Activated T-cell treated with anti-CD3 and anti-CD28 coated beads, Interleukin-2, amount 50 U/mL, for 72 hours (primary cell): ENCODE measurements at regions not wholly inside any gene's neighbourhood (a gene's known extent, or its start where the extent isn't known, plus 50 kb on each side); places are given as distances from the start of the nearest gene placed in this dataset.
"Not testable (repeated sequence)": the region's sequence is repeated elsewhere in the genome, so short reads cannot be mapped to it uniquely, and the experiment has no call there.

Source experiments
- ATAC-seq, 2 donors: fragments of 150-1000 bp; cut with Tn5 transposase; replicated peaks in 1 of 2; 2 replicates each; pipeline ENCODE4 v1.10.0; 2021; ENCODE audit warnings: moderate library complexity in 2 of 2, mild to moderate bottlenecking in 1 of 2
- DNase-seq, 2 donors: peaks; one replicate each; pipeline ENCODE4 v3.0.0; 2021 to 2022; ENCODE audit warnings: mixed read lengths in 1 of 2
- H3K27ac Mint-ChIP-seq: one replicate; pipeline ENCODE4 v1.8.0; 2022; ENCODE audit warnings: mild to moderate bottlenecking, moderate library complexity, mixed read lengths
- H3K27me3 Mint-ChIP-seq: one replicate; pipeline ENCODE4 v1.8.0; 2022; ENCODE audit warnings: low read depth, mixed read lengths
- H3K36me3 Mint-ChIP-seq, 2 donors: one replicate each; pipeline ENCODE4 v1.8.0; 2022; ENCODE audit warnings: mixed read lengths in 2 of 2, mild to moderate bottlenecking in 1 of 2; ENCODE audit not compliant: insufficient read depth in 2 of 2
- H3K4me1 Mint-ChIP-seq: one replicate; pipeline ENCODE4 v1.8.0; 2022; ENCODE audit warnings: low read depth, mixed read lengths
- H3K4me3 Mint-ChIP-seq, 2 donors: one replicate each; pipeline ENCODE4 v1.8.0; 2022; ENCODE audit warnings: mild to moderate bottlenecking in 2 of 2, mixed read lengths in 2 of 2, moderate library complexity in 2 of 2
- H3K9me3 Mint-ChIP-seq, 2 donors: one replicate each; pipeline ENCODE4 v1.8.0; 2022; ENCODE audit warnings: mixed read lengths in 2 of 2

- Mint-ChIP-seq H3K27me3 (no peaks in the 10 kb centered on the region), H3K9me3 (peaks cover 3 to 4% of the 10 kb centered on the region in 2 donors), H3K27ac (no peak overlapping the region), H3K4me3 (no peak overlapping the region), H3K36me3 (no peaks in the 10 kb centered on the region), H3K4me1 (no peaks in the 10 kb centered on the region)
- no peak for DNase-seq
- no peak for ATAC-seq
Observed at GRCh38 chr7:15143936-15144335, 241.4 kb upstream of the DGKB start.

- Mint-ChIP-seq H3K27me3 (no peaks in the 10 kb centered on the region), H3K36me3 (no peaks in the 10 kb centered on the region), H3K9me3 (peaks cover 2 to 4% of the 10 kb centered on the region in 2 donors), H3K4me3 (no peak overlapping the region), H3K4me1 (no peaks in the 10 kb centered on the region), H3K27ac (no peak overlapping the region)
- ATAC-seq, result no peak
- DNase-seq, result no peak
Observed at GRCh38 chr7:15143121-15143520, 240.6 kb upstream of the DGKB start.

GRCh38 chr7:15140431-15140830, 237.9 kb upstream of the DGKB start:
- Mint-ChIP-seq H3K4me3 (no peak overlapping the region), H3K36me3 (no peaks in the 10 kb centered on the region), H3K27ac (no peak overlapping the region), H3K27me3 (no peaks in the 10 kb centered on the region), H3K9me3 (peaks cover 1 to 4% of the 10 kb centered on the region in 2 donors), H3K4me1 (no peaks in the 10 kb centered on the region)
- DNase-seq (no peak), ATAC-seq (no peak)

GRCh38 chr7:15131661-15132060, 229.1 kb upstream of the DGKB start:
- H3K27me3 Mint-ChIP-seq, result no peaks in the 10 kb centered on the region
- H3K4me3 Mint-ChIP-seq, result no peak overlapping the region
- no peak for DNase-seq
- H3K36me3 Mint-ChIP-seq, result no peaks in the 10 kb centered on the region
- ATAC-seq, result no peak
- H3K4me1 Mint-ChIP-seq, result no peaks in the 10 kb centered on the region
- H3K9me3 Mint-ChIP-seq, result peaks cover 3 to 9% of the 10 kb centered on the region in 2 donors
- H3K27ac Mint-ChIP-seq, result no peak overlapping the region

- DNase-seq (no peak), ATAC-seq (no peak)
- peaks cover 3 to 8% of the 10 kb centered on the region in 2 donors for H3K9me3 Mint-ChIP-seq
- H3K4me3 Mint-ChIP-seq, result no peak overlapping the region
- H3K4me1 Mint-ChIP-seq, result no peaks in the 10 kb centered on the region
- no peaks in the 10 kb centered on the region for H3K27me3 Mint-ChIP-seq
- H3K36me3 Mint-ChIP-seq, result no peaks in the 10 kb centered on the region
- no peak overlapping the region for H3K27ac Mint-ChIP-seq
Observed at GRCh38 chr7:15130666-15131541, 228.4 kb upstream of the DGKB start.

GRCh38 chr7:15128716-15129115, 226.2 kb upstream of the DGKB start:
- DNase-seq (no peak), ATAC-seq (no peak)
- Mint-ChIP-seq H3K9me3 (peaks cover 0 to 8% of the 10 kb centered on the region in 2 donors), H3K36me3 (no peaks in the 10 kb centered on the region), H3K4me1 (no peaks in the 10 kb centered on the region), H3K27ac (no peak overlapping the region), H3K4me3 (no peak overlapping the region), H3K27me3 (no peaks in the 10 kb centered on the region)

GRCh38 chr7:15126653-15127052, 224.1 kb upstream of the DGKB start:
- H3K4me3 Mint-ChIP-seq, H3K27ac Mint-ChIP-seq, DNase-seq, H3K36me3 Mint-ChIP-seq, H3K27me3 Mint-ChIP-seq, H3K4me1 Mint-ChIP-seq, ATAC-seq: not testable (repeated sequence)
- peaks cover 3 to 13% of the 10 kb centered on the region in 2 donors for H3K9me3 Mint-ChIP-seq

GRCh38 chr7:15123901-15124300, 221.3 kb upstream of the DGKB start:
- ATAC-seq (no peak), DNase-seq (no peak)
- no peak overlapping the region for H3K27ac Mint-ChIP-seq
- no peaks in the 10 kb centered on the region for H3K27me3 Mint-ChIP-seq
- H3K36me3 Mint-ChIP-seq, result no peaks in the 10 kb centered on the region
- H3K4me3 Mint-ChIP-seq, result no peak overlapping the region
- no peaks in the 10 kb centered on the region for H3K4me1 Mint-ChIP-seq
- peaks cover 8 to 19% of the 10 kb centered on the region in 2 donors for H3K9me3 Mint-ChIP-seq

GRCh38 chr7:15113752-15114151, 211.2 kb upstream of the DGKB start:
- H3K27me3 Mint-ChIP-seq, result no peaks in the 10 kb centered on the region
- DNase-seq (no peak), ATAC-seq (no peak)
- H3K4me1 Mint-ChIP-seq, result no peaks in the 10 kb centered on the region
- H3K27ac Mint-ChIP-seq, result no peak overlapping the region
- H3K36me3 Mint-ChIP-seq, result no peaks in the 10 kb centered on the region
- peaks cover 5 to 8% of the 10 kb centered on the region in 2 donors for H3K9me3 Mint-ChIP-seq
- H3K4me3 Mint-ChIP-seq, result no peak overlapping the region

- Mint-ChIP-seq H3K4me1 (no peaks in the 10 kb centered on the region), H3K27me3 (no peaks in the 10 kb centered on the region)
Observed at GRCh38 chr7:15105711-15106110, 203.2 kb upstream of the DGKB start.

GRCh38 chr7:15104411-15105092, 202.0 kb upstream of the DGKB start:
- no peak for DNase-seq
- no peaks in the 10 kb centered on the region for H3K36me3 Mint-ChIP-seq
- no peaks in the 10 kb centered on the region for H3K27me3 Mint-ChIP-seq
- peaks cover 4 to 9% of the 10 kb centered on the region in 2 donors for H3K9me3 Mint-ChIP-seq
- ATAC-seq, result no peak
- H3K27ac Mint-ChIP-seq, result no peak overlapping the region
- H3K4me3 Mint-ChIP-seq, result no peak overlapping the region
- no peaks in the 10 kb centered on the region for H3K4me1 Mint-ChIP-seq

More at GRCh38 chr7:15105711-15106110, 203.2 kb upstream of the DGKB start:
- ATAC-seq (no peak), DNase-seq (no peak)
- Mint-ChIP-seq H3K36me3 (no peaks in the 10 kb centered on the region), H3K4me3 (no peak overlapping the region), H3K27ac (no peak overlapping the region), H3K9me3 (peaks cover 4 to 9% of the 10 kb centered on the region in 2 donors)

GRCh38 chr7:15099074-15099473, 196.5 kb upstream of the DGKB start:
- H3K36me3 Mint-ChIP-seq, result no peaks in the 10 kb centered on the region
- H3K4me1 Mint-ChIP-seq, result no peaks in the 10 kb centered on the region
- no peak overlapping the region for H3K27ac Mint-ChIP-seq
- H3K27me3 Mint-ChIP-seq, result no peaks in the 10 kb centered on the region
- no peak for DNase-seq
- H3K9me3 Mint-ChIP-seq, result peaks cover 0 to 2% of the 10 kb centered on the region in 2 donors
- H3K4me3 Mint-ChIP-seq, result no peak overlapping the region
- no peak for ATAC-seq

GRCh38 chr7:15096853-15097252, 194.3 kb upstream of the DGKB start:
- Mint-ChIP-seq H3K4me3 (no peak overlapping the region), H3K36me3 (no peaks in the 10 kb centered on the region), H3K4me1 (no peaks in the 10 kb centered on the region), H3K27me3 (no peaks in the 10 kb centered on the region), H3K9me3 (no peaks in the 10 kb centered on the region), H3K27ac (no peak overlapping the region)
- DNase-seq (no peak), ATAC-seq (no peak)
